Progenitor cell of endocrine pancreas (in vitro differentiated cells): ENCODE measurements at regions not wholly inside any gene's neighbourhood (a gene's known extent, or its start where the extent isn't known, plus 50 kb on each side); places are given as distances from the start of the nearest gene placed in this dataset.
A peak's percentile ranks its signal among the peaks of the same experiment; 100 is the strongest.

Experiments used
- DNase-seq: peaks from one replicate; pipeline ENCODE4 v3.0.0; 2021; ENCODE audit warnings: low spot score; ENCODE audit not compliant: unreplicated experiment
- H3K27ac Mint-ChIP-seq: 2 replicates; pipeline ENCODE4 v1.8.0; 2021; ENCODE audit warnings: mild to moderate bottlenecking, moderate library complexity, mixed read lengths
- H3K27me3 Mint-ChIP-seq: 2 replicates; pipeline ENCODE4 v1.8.0; 2021; ENCODE audit warnings: mixed read lengths
- H3K36me3 Mint-ChIP-seq: 2 replicates; pipeline ENCODE4 v1.8.0; 2022; ENCODE audit warnings: mixed read lengths; ENCODE audit not compliant: insufficient read depth
- H3K4me1 Mint-ChIP-seq: 2 replicates; pipeline ENCODE4 v1.8.0; 2021; ENCODE audit warnings: low read depth, mixed read lengths
- H3K4me3 Mint-ChIP-seq: 2 replicates; pipeline ENCODE4 v1.8.0; 2021; ENCODE audit warnings: low read depth, mild to moderate bottlenecking, moderate library complexity, mixed read lengths
- H3K9me3 Mint-ChIP-seq: 2 replicates; pipeline ENCODE4 v1.8.0; 2021; ENCODE audit warnings: low read depth, mixed read lengths
- CTCF ChIP-seq: fragments of 200-600 bp; sonication (generic); IDR thresholded peaks from one replicate; pipeline ENCODE4 v1.5.0; 2021; ENCODE audit warnings: antibody characterized with exemption, mild to moderate bottlenecking; ENCODE audit not compliant: unreplicated experiment

DNA sequence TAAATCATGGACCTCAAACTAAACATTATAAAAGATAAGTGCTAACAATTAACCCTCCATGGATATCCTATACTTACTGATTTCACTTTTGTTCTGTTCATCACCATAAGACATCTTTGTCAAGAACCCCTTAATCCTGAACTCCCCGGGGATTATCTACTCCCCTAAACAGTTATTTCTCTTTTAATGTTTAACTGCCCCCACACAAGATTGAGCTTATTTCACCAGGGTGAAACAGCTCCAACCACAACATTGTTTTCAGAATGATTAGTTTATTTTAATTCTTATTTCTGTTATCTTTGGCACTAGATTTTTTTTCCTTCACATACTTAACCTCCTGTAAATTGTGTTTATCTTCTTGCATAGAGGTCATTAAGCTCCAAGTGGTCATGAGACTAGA lies 103.2 kb upstream of the HCN1 start:
- Mint-ChIP-seq H3K27me3 (no peaks in the 10 kb centered on the region), H3K36me3 (no peaks in the 10 kb centered on the region)
- TF ChIP-seq CTCF, result no peak

GRCh38 chr5:45796959-45797553 lies 100.9 kb upstream of the HCN1 start:
- DNase-seq, result no peak
- Mint-ChIP-seq H3K4me3 (no peak overlapping the region), H3K27me3 (no peaks in the 10 kb centered on the region), H3K36me3 (no peaks in the 10 kb centered on the region), H3K9me3 (peaks cover 10% of the 10 kb centered on the region), H3K4me1 (no peaks in the 10 kb centered on the region), H3K27ac (no peak overlapping the region)
- peak; percentile 24 for TF ChIP-seq CTCF

More for the DNA sequence above, 103.2 kb upstream of the HCN1 start:
- Mint-ChIP-seq H3K9me3 (peaks cover 22% of the 10 kb centered on the region), H3K27ac (no peak overlapping the region), H3K4me3 (no peak overlapping the region), H3K4me1 (no peaks in the 10 kb centered on the region)
- DNase-seq, result no peak

DNA sequence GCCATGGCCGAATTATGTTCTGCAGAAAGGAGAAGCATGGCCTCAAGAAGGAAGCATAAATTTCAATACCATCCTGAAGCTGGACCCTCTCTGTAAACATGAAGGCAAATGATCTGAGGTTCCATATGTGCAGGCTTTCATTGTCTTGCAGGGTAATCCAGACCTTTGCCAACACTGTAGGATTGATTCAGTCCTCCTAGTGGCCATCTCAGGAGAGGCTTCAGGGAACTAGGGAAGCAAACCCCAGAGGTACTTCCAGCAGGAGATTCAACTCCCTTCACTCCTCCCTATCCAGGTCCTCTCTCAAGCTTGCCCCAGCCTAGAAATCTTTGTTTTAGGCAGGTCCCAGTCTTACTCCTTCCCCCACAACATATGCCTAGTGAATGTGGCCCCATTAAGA lies 99.3 kb upstream of the HCN1 start:
- Mint-ChIP-seq H3K36me3 (no peaks in the 10 kb centered on the region), H3K9me3 (peaks cover 4% of the 10 kb centered on the region), H3K27ac (no peak overlapping the region), H3K4me3 (no peak overlapping the region), H3K27me3 (no peaks in the 10 kb centered on the region), H3K4me1 (no peaks in the 10 kb centered on the region)
- no peak for TF ChIP-seq CTCF
- DNase-seq, result no peak

DNA sequence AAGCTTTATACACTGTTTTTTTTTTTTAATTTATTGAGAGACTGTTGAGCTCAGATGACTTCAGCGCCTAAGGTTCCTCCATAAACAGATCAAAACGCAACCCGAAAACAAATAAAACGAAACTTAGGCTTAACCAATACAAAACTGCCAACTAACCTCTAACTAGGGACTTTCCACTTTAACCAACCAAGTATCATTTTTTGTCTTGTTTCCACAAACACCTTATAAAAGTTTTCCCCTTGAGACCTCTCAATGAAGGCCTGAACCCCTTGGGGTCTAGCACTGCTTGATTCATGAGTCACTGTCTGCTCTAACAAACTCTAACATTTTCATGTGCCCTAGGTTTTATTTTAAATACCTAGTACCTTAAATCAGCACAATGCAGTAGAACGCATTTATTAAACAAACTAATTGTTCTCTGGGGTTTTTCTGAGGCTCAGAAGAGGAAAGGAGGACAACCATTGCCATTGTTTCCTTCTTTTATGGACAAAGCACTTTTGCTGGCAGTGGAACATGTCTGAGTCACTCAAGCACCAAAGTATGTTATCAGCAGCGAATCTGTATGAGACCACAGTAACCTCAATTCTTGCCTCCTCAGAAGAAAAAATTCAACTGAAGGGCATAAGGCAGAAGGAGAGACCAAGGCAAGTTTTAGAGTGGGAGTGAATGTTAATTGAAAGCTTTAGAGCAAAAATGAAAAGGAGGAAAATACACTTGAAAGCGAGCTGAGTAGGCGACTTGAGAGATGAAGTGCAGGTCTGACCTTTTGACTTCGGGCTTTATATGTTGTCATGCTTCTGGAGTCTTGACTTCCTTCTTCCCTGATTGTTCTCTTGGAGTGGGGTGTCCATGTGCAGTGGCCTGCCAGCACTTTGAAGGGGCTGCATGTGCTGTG lies 97.7 kb upstream of the HCN1 start:
- Mint-ChIP-seq H3K4me3 (no peak overlapping the region), H3K27ac (no peak overlapping the region), H3K36me3 (no peaks in the 10 kb centered on the region), H3K4me1 (no peaks in the 10 kb centered on the region), H3K9me3 (peaks cover 11% of the 10 kb centered on the region), H3K27me3 (no peaks in the 10 kb centered on the region)
- no peak for DNase-seq
- TF ChIP-seq CTCF, result no peak

DNA sequence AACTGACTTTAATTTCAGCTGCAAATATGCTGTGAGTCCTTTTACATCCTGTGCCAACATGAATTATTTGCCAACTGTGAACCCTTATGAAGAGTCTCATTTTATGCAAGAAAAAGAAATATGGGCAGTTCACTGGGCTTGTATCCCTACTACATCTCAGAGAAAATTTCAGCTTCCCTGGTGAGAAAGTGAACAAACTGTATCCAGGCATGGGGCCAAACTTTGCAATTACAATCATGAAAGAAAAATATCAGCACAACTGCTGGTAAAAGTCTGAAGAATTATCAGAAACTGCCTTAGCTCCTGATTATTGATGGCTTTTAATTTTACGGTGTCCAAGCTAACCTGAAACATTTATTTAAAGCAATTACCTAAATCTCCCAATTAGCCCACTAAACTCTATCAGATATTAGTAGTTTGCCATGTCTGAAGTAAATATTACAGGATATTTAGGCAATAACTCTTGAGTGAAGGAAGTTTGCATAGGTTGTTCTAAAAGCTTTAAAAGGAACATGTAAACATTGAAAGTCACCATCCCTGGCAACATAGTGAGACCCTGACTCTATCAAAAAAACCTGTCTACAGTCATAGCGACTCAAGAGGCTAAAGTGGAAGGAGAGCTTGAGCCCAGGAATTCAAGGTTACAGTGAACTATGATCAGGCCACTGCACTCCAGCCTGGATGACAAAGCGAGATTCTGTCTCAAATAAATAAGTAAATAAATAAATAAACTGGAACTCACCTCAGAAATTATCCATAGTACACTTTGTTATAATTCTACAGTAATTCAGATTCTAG lies 83.9 kb upstream of the HCN1 start:
- DNase-seq, result no peak
- Mint-ChIP-seq H3K4me1 (no peaks in the 10 kb centered on the region), H3K27ac (no peak overlapping the region), H3K9me3 (no peaks in the 10 kb centered on the region), H3K36me3 (no peaks in the 10 kb centered on the region), H3K4me3 (no peak overlapping the region), H3K27me3 (no peaks in the 10 kb centered on the region)
- TF ChIP-seq CTCF, result no peak
